ENCODE measurements at regions not wholly inside any gene's neighbourhood (a gene's known extent, or its start where the extent isn't known, plus 50 kb on each side); places are given as distances from the start of the nearest gene placed in this dataset.
A peak's percentile ranks its signal among the peaks of the same experiment; 100 is the strongest.
"Not testable (repeated sequence)": the region's sequence is repeated elsewhere in the genome, so short reads cannot be mapped to it uniquely, and the experiment has no call there.

- no peak for DNase-seq
Measured at GRCh38 chr14:84454114-84454513, 1075.8 kb upstream of the FLRT2 start.

- no peak for DNase-seq
Measured at GRCh38 chr14:84456946-84457345, 1073.0 kb upstream of the FLRT2 start.

GRCh38 chr14:84458881-84459280 is 1071.1 kb upstream of the FLRT2 start:
- peak in 8 of 56 donors; percentile 1 to 29 (median 3) for DNase-seq

- DNase-seq = no peak
Measured at GRCh38 chr14:84465880-84466279, 1064.1 kb upstream of the FLRT2 start.

- DNase-seq = no peak
Measured at GRCh38 chr14:84468153-84468552, 1061.8 kb upstream of the FLRT2 start.

GRCh38 chr14:84477996-84478395 is 1051.9 kb upstream of the FLRT2 start:
- no peak for DNase-seq

- DNase-seq = no peak
Measured at GRCh38 chr14:84482256-84483071, 1047.5 kb upstream of the FLRT2 start.

- DNase-seq = no peak
Measured at GRCh38 chr14:84483072-84483420, 1046.9 kb upstream of the FLRT2 start.

- DNase-seq = not testable (repeated sequence)
Measured at GRCh38 chr14:84484243-84484642, 1045.7 kb upstream of the FLRT2 start.

GRCh38 chr14:84485036-84485435 is 1044.9 kb upstream of the FLRT2 start:
- no peak for DNase-seq

GRCh38 chr14:84490081-84490480 is 1039.9 kb upstream of the FLRT2 start:
- DNase-seq = no peak

GRCh38 chr14:84492685-84493084 is 1037.3 kb upstream of the FLRT2 start:
- DNase-seq = no peak

GRCh38 chr14:84493779-84494178 is 1036.2 kb upstream of the FLRT2 start:
- no peak for DNase-seq

- DNase-seq = no peak
Measured at GRCh38 chr14:84496677-84497076, 1033.3 kb upstream of the FLRT2 start.

- DNase-seq = not testable (repeated sequence)
Measured at GRCh38 chr14:84512823-84513222, 1017.1 kb upstream of the FLRT2 start.

- no peak for DNase-seq
Measured at GRCh38 chr14:84519836-84520235, 1010.1 kb upstream of the FLRT2 start.

- no peak for DNase-seq
Measured at GRCh38 chr14:84520711-84521338, 1009.1 kb upstream of the FLRT2 start.

GRCh38 chr14:84523746-84524145 is 1006.2 kb upstream of the FLRT2 start:
- no peak for DNase-seq

- no peak for DNase-seq
Measured at GRCh38 chr14:84527706-84528105, 1002.2 kb upstream of the FLRT2 start.

- no peak for DNase-seq
Measured at GRCh38 chr14:84532016-84532415, 997.9 kb upstream of the FLRT2 start.

- no peak for DNase-seq
Measured at GRCh38 chr14:84533181-84533725, 996.7 kb upstream of the FLRT2 start.

GRCh38 chr14:84533791-84534190 is 996.2 kb upstream of the FLRT2 start:
- DNase-seq = no peak

GRCh38 chr14:84535484-84535883 is 994.5 kb upstream of the FLRT2 start:
- no peak for DNase-seq

Data from amygdala (tissue), 56 donors.